GM13977 (cell line): ENCODE measurements at regions not wholly inside any gene's neighbourhood (a gene's known extent, or its start where the extent isn't known, plus 50 kb on each side); places are given as distances from the start of the nearest gene placed in this dataset.
"Not testable (repeated sequence)": the region's sequence is repeated elsewhere in the genome, so short reads cannot be mapped to it uniquely, and the experiment has no call there.

ENCODE experiments used
- DNase-seq: peaks from one replicate; pipeline ENCODE4 v3.0.0; 2012; ENCODE audit warnings: low spot score
- in situ Hi-C: fragments of 300-500 bp; cut with MboI; formaldehyde crosslinking; loops from one replicate; pipeline ENCODE4 v1.12.0; 2022; ENCODE audit warnings: low sequenced_read_pairs, low pct_unique_long_range_greater_than_20kb, mixed read lengths, inconsistent platforms; ENCODE audit not compliant: unreplicated experiment

- DNase-seq, in situ Hi-C loops: not testable (repeated sequence)
Measured at GRCh38 chr15:44817797-44818196, 81.5 kb downstream of the TRIM69 start.

GRCh38 chr15:44819331-44819987, 83.1 kb downstream of the TRIM69 start:
- DNase-seq, result not testable (repeated sequence)

GRCh38 chr15:44820535-44820934, 84.2 kb downstream of the TRIM69 start:
- not testable (repeated sequence) for DNase-seq

More at GRCh38 chr15:44819331-44819987, 83.1 kb downstream of the TRIM69 start:
- in situ Hi-C loops, result not testable (repeated sequence)

GRCh38 chr15:44820967-44821366, 84.6 kb downstream of the TRIM69 start:
- in situ Hi-C loops, DNase-seq: not testable (repeated sequence)

More at GRCh38 chr15:44820535-44820934, 84.2 kb downstream of the TRIM69 start:
- in situ Hi-C loops, result not testable (repeated sequence)

- DNase-seq, in situ Hi-C loops: not testable (repeated sequence)
Measured at GRCh38 chr15:44824277-44825145, 88.2 kb downstream of the TRIM69 start.

- DNase-seq, in situ Hi-C loops: not testable (repeated sequence)
Measured at GRCh38 chr15:44826583-44826982, 90.3 kb downstream of the TRIM69 start.

- DNase-seq, in situ Hi-C loops: not testable (repeated sequence)
Measured at GRCh38 chr15:44828229-44828914, 92.0 kb downstream of the TRIM69 start.

GRCh38 chr15:44829150-44829549, 92.8 kb downstream of the TRIM69 start:
- DNase-seq, in situ Hi-C loops: not testable (repeated sequence)

GRCh38 chr15:44830692-44831408, 94.5 kb downstream of the TRIM69 start:
- in situ Hi-C loops, result not testable (repeated sequence)

GRCh38 chr15:44831409-44831741, 95.0 kb downstream of the TRIM69 start:
- DNase-seq, in situ Hi-C loops: not testable (repeated sequence)

More at GRCh38 chr15:44830692-44831408, 94.5 kb downstream of the TRIM69 start:
- not testable (repeated sequence) for DNase-seq

- DNase-seq, in situ Hi-C loops: not testable (repeated sequence)
Measured at GRCh38 chr15:44832133-44832532, 95.8 kb downstream of the TRIM69 start.

- DNase-seq, in situ Hi-C loops: not testable (repeated sequence)
Measured at GRCh38 chr15:44833081-44833480, 96.8 kb downstream of the TRIM69 start.

- DNase-seq, in situ Hi-C loops: not testable (repeated sequence)
Measured at GRCh38 chr15:44833761-44834160, 97.4 kb downstream of the TRIM69 start.

- DNase-seq, in situ Hi-C loops: not testable (repeated sequence)
Measured at GRCh38 chr15:44835082-44835481, 98.8 kb downstream of the TRIM69 start.
